LNCaP clone FGC (cell line): ENCODE measurements at regions not wholly inside any gene's neighbourhood (a gene's known extent, or its start where the extent isn't known, plus 50 kb on each side); places are given as distances from the start of the nearest gene placed in this dataset.

ENCODE experiments used
- DNase-seq: peaks from one replicate; pipeline ENCODE4 v3.0.0-alpha.2; 2011; ENCODE audit warnings: low read depth
- H3K4me3 ChIP-seq: 2 replicates; pipeline ENCODE4 v1.5.1; 2011; ENCODE audit warnings: mild to moderate bottlenecking, low read depth, low read length, control low read depth
- CTCF ChIP-seq: IDR thresholded peaks from 2 replicates; pipeline ENCODE4 v1.5.1; 2012; ENCODE audit warnings: mild to moderate bottlenecking; ENCODE audit not compliant: control insufficient read depth, insufficient read depth; ENCODE audit errors: extremely low read depth

DNA sequence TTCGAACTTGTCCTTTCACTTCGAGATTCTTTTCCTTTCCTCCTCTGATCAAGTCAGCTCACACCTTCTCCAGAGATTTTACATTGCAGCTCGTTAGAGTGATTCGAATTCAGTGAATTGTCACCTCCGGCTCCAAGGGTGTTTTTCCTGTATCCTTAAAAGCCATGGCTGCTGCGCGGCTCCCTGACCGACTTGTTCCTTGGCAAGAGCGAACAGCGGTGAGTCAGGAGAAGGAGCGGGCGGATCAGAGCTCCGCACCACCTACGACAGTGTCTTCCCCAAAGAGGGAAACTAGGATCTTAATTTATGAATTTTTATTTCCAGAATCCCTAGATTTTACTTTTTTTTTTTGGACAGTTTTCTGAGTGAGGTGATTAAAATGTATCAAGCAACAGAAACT, 204.4 kb upstream of the ADGRL2 start:
- no peak overlapping the region for H3K4me3 ChIP-seq
- no peak for DNase-seq
- TF ChIP-seq CTCF = no peak

GRCh38 chr1:81594206-81594605, 206.5 kb upstream of the ADGRL2 start:
- no peak for DNase-seq
- TF ChIP-seq CTCF = no peak

DNA sequence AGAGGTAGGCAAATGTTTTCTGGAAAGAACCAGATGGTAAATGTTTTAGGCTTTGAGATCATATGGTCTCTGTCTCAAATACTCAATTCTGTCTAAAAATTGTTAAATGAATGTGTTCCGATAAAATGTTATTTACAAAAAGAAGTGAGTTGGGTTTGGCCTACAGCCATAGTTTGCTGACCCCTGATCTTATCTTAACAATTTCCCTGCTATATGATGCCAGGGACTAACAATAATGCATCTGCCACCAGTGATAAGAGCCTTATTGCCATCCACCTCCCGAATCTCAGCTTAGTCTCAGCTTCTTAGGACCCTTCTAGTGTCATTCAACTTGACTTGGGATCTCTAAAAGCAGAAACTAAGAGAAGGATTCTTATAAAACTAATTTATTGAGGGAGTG, 208.5 kb upstream of the ADGRL2 start:
- H3K4me3 ChIP-seq = no peak overlapping the region
- DNase-seq = no peak
- TF ChIP-seq CTCF = no peak

More at GRCh38 chr1:81594206-81594605, 206.5 kb upstream of the ADGRL2 start:
- H3K4me3 ChIP-seq = no peak overlapping the region

GRCh38 chr1:81590171-81590570, 210.6 kb upstream of the ADGRL2 start:
- no peak for DNase-seq
- no peak overlapping the region for H3K4me3 ChIP-seq
- TF ChIP-seq CTCF = no peak

DNA sequence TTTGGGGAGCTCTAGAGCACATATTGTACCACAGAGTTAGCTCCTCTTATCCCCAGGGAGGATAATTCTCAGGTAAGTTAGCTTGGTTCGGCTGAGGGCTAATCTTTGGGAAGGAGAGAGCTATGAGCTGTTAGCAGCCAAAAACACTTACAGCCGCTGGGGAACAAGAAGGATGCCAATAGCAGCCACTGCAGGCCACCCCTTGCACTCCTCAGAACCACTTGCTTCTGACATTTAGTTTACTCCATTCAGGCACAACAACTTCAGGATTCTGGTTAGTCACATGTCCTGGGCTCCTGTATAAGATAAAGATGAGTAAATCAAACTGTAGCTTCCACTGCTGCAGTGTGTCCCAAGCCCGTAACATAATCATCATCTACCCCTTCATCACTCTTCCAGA, 212.6 kb upstream of the ADGRL2 start:
- no peak for TF ChIP-seq CTCF
- no peak overlapping the region for H3K4me3 ChIP-seq
- DNase-seq = no peak

DNA sequence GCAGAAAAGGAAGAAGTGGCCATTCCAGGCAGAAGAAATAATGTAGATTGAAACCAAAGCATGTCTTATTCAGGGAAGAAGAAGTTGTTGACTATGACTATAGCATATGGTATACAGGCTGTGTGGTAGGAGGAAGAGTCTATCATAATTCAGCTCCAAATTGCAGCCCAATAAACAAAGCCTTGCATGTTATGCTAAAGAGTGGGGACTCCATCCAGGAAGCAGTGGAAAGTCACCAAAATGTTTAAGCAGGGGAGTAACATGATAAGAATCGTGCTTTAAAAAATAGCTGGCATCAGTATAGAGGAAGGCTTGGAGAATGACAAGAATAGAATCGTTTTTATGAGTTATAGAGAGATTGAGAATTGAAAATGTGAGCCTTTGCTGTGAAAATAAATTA, 213.3 kb upstream of the ADGRL2 start:
- TF ChIP-seq CTCF = no peak
- DNase-seq = no peak
- H3K4me3 ChIP-seq = no peak overlapping the region

DNA sequence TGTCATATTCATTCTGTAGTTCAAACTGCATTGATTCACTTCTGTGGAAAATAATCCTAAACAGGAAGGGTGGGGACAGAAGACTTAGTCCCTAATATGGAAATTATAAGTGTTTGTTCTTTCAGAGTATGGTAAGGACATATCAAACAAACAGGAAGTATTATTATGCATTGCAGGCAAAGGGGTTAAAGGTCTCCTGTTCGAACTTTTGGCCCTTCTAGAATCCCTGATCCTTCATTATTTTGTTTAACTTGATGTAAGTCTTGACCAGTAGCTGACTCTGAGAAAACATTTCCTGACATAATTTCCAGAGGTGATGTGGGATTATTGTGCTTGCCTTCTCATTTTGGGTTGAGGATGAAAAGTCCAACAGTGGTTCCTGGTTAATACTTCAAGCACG, 215.4 kb upstream of the ADGRL2 start:
- no peak overlapping the region for H3K4me3 ChIP-seq
- DNase-seq = no peak
- no peak for TF ChIP-seq CTCF
